A549 (cell line): ENCODE measurements at regions not wholly inside any gene's neighbourhood (a gene's known extent, or its start where the extent isn't known, plus 50 kb on each side); places are given as distances from the start of the nearest gene placed in this dataset.

ENCODE experiments used
- CBX2 ChIP-seq: fragments of 200-600 bp; sonication (generic); IDR thresholded peaks from 2 replicates; pipeline ENCODE4 v1.6.1; 2016; ENCODE audit warnings: low read depth, mild to moderate bottlenecking, borderline replicate concordance
- CEBPB ChIP-seq, 2 experiments: fragments of >200 bp in 1 of 2; sonication (Bioruptor Twin) in 1 of 2; formaldehyde crosslinking in 1 of 2; IDR thresholded peaks; 2 replicates each; pipeline ENCODE4 v1.6.1; 2012 to 2016
- EP300 ChIP-seq, 2 experiments: fragments of >200 bp; sonication (Bioruptor Twin); formaldehyde crosslinking; IDR thresholded peaks; 2 replicates in 1 of 2; 3 replicates in 1 of 2; pipeline ENCODE4 v1.6.1; 2016 to 2017
- HOXA7 ChIP-seq: fragments of 250-450 bp; sonication (Bioruptor Pico); IDR thresholded peaks from 2 replicates; pipeline ENCODE4 v1.5.0; 2020; ENCODE audit warnings: mild to moderate bottlenecking, moderate library complexity
- JUN ChIP-seq, 2 experiments: fragments of >200 bp; sonication (Bioruptor Twin); formaldehyde crosslinking; IDR thresholded peaks; 2 replicates in 1 of 2; 3 replicates in 1 of 2; pipeline ENCODE4 v1.6.1; 2016 to 2017
- MAFK ChIP-seq: fragments of 450-650 bp; IDR thresholded peaks from 2 replicates; pipeline ENCODE4 v1.6.1; 2014; ENCODE audit not compliant: partially characterized antibody
- MAZ ChIP-seq: fragments of 150-350 bp; IDR thresholded peaks from 2 replicates; pipeline ENCODE4 v1.6.1; 2014; ENCODE audit warnings: antibody characterized with exemption, low read depth, low read length, borderline replicate concordance
- NR3C1 ChIP-seq: fragments of >200 bp; sonication (Bioruptor Twin); formaldehyde crosslinking; IDR thresholded peaks from 3 replicates; pipeline ENCODE4 v1.6.1; 2017
- POLR2A ChIP-seq: IDR thresholded peaks from 2 replicates; pipeline ENCODE4 v1.6.1; 2012; ENCODE audit warnings: mild to moderate bottlenecking, low read length
- RNF2 ChIP-seq: fragments of 200-600 bp; sonication (generic); IDR thresholded peaks from 2 replicates; pipeline ENCODE4 v1.6.1; 2016; ENCODE audit warnings: low read depth, mild to moderate bottlenecking, antibody characterized with exemption, moderate library complexity, borderline replicate concordance
- TF ChIP-seq, protein P1 (sequence below): fragments of >200 bp; sonication (Bioruptor Twin); formaldehyde crosslinking; IDR thresholded peaks from 3 replicates; pipeline ENCODE4 v1.5.1; 2016
- TF ChIP-seq, protein P2 (sequence below): IDR thresholded peaks from 2 replicates; pipeline ENCODE4 v1.6.1; 2012
- TF ChIP-seq, protein P3 (sequence below): IDR thresholded peaks from 2 replicates; pipeline ENCODE4 v1.6.1; 2012; ENCODE audit warnings: low read depth, borderline replicate concordance

DNA sequence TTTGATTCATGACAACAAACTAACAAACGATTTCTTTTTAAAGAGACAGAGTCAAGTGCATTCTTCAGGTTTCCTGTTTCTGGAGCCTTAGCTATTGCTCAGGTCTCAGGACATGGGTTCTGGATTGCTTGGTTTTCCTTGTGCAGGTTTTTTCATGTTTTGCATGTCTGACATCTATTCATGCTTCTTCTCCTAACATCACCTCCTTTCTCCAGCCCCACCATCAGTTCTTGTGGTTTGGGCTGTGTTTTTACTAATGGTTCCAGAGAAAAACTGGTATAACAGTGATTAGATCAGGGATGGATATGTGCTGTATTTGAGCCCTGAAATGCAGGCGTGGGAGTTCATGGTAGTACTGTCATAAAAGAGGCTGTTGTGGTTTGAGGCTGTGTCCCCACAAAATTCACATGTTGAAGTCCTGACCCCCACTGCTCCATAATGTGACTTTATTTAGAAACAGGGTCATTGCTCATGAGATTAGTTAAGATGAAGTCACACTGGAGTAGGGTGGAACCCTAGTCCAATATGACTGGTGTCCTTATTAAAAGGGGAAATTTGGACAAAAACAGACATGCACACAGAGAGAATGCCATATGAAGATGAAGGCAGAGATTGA, 67.9 kb downstream of the IRX6 start:
- TF ChIP-seq, protein P1, sequence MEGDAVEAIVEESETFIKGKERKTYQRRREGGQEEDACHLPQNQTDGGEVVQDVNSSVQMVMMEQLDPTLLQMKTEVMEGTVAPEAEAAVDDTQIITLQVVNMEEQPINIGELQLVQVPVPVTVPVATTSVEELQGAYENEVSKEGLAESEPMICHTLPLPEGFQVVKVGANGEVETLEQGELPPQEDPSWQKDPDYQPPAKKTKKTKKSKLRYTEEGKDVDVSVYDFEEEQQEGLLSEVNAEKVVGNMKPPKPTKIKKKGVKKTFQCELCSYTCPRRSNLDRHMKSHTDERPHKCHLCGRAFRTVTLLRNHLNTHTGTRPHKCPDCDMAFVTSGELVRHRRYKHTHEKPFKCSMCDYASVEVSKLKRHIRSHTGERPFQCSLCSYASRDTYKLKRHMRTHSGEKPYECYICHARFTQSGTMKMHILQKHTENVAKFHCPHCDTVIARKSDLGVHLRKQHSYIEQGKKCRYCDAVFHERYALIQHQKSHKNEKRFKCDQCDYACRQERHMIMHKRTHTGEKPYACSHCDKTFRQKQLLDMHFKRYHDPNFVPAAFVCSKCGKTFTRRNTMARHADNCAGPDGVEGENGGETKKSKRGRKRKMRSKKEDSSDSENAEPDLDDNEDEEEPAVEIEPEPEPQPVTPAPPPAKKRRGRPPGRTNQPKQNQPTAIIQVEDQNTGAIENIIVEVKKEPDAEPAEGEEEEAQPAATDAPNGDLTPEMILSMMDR, result no peak
- TF ChIP-seq NR3C1 (no peak), EP300 (IDR thresholded peaks at IDR 0.05) (no peak), POLR2A (no peak), RNF2 (no peak), JUN (IDR thresholded peaks at IDR 0.05) (no peak), CEBPB (IDR thresholded peaks at IDR 0.05) (no peak), CBX2 (no peak), HOXA7 (CRISPR knock-in tag) (no peak), MAZ (no peak), MAFK (no peak)
- TF ChIP-seq, protein P2, sequence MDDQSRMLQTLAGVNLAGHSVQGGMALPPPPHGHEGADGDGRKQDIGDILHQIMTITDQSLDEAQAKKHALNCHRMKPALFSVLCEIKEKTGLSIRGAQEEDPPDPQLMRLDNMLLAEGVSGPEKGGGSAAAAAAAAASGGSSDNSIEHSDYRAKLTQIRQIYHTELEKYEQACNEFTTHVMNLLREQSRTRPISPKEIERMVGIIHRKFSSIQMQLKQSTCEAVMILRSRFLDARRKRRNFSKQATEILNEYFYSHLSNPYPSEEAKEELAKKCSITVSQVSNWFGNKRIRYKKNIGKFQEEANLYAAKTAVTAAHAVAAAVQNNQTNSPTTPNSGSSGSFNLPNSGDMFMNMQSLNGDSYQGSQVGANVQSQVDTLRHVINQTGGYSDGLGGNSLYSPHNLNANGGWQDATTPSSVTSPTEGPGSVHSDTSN, result no peak
- TF ChIP-seq, protein P3, sequence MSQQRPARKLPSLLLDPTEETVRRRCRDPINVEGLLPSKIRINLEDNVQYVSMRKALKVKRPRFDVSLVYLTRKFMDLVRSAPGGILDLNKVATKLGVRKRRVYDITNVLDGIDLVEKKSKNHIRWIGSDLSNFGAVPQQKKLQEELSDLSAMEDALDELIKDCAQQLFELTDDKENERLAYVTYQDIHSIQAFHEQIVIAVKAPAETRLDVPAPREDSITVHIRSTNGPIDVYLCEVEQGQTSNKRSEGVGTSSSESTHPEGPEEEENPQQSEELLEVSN, result no peak
